Fibroblast of lung (primary cell): ENCODE measurements at regions not wholly inside any gene's neighbourhood (a gene's known extent, or its start where the extent isn't known, plus 50 kb on each side); places are given as distances from the start of the nearest gene placed in this dataset.

ENCODE experiments used
- DNase-seq, 2 donors: peaks; one replicate each; pipeline versions ENCODE4 v3.0.0 to v3.0.0-alpha.2; 2010; ENCODE audit warnings: low read depth in 2 of 2
- H2AFZ ChIP-seq: 2 replicates; pipeline ENCODE4 v1.5.1; 2012; ENCODE audit warnings: low read length, control low read depth, inconsistent platforms
- H3K27ac ChIP-seq: 2 replicates; pipeline ENCODE4 v1.5.1; 2011; ENCODE audit warnings: low read length, control low read depth; ENCODE audit not compliant: insufficient read depth
- H3K27me3 ChIP-seq: 2 replicates; pipeline ENCODE4 v1.5.1; 2011; ENCODE audit warnings: mild to moderate bottlenecking, low read length; ENCODE audit not compliant: control insufficient read depth, insufficient read depth
- H3K36me3 ChIP-seq: 2 replicates; pipeline ENCODE4 v1.5.1; 2011; ENCODE audit warnings: low read length; ENCODE audit not compliant: control insufficient read depth, insufficient read depth
- H3K4me1 ChIP-seq: 2 replicates; pipeline ENCODE4 v1.5.1; 2011; ENCODE audit warnings: low read length; ENCODE audit not compliant: control insufficient read depth, insufficient read depth; ENCODE audit errors: extremely low read depth
- H3K4me2 ChIP-seq: 2 replicates; pipeline ENCODE4 v1.5.1; 2011; ENCODE audit warnings: low read length, control low read depth; ENCODE audit not compliant: insufficient read depth; ENCODE audit errors: extremely low read depth
- H3K4me3 ChIP-seq, 4 experiments: fragments of 200-600 bp in 1 of 4; sonication (generic) in 1 of 4; replicated peaks in 1 of 4; 2 replicates each; pipeline ENCODE4 v1.5.1; 2011 to 2016; ENCODE audit warnings: low read length in 4 of 4, low read depth in 3 of 4, mild to moderate bottlenecking in 3 of 4, control low read depth in 2 of 4, inconsistent platforms in 1 of 4, mixed read lengths in 1 of 4; ENCODE audit not compliant: insufficient read depth in 1 of 4; ENCODE audit errors: control extremely low read depth in 1 of 4
- H3K79me2 ChIP-seq: 2 replicates; pipeline ENCODE4 v1.5.1; 2012; ENCODE audit warnings: mild to moderate bottlenecking, low read length, inconsistent platforms; ENCODE audit not compliant: control insufficient read depth, insufficient read depth
- H3K9ac ChIP-seq: 2 replicates; pipeline ENCODE4 v1.5.1; 2011; ENCODE audit warnings: mild to moderate bottlenecking, low read length, control low read depth; ENCODE audit not compliant: insufficient read depth
- H3K9me3 ChIP-seq: 2 replicates; pipeline ENCODE4 v1.5.1; 2012; ENCODE audit warnings: low read depth, low read length; ENCODE audit not compliant: control insufficient read depth, insufficient read depth
- H4K20me1 ChIP-seq: 2 replicates; pipeline ENCODE4 v1.5.1; 2011; ENCODE audit warnings: low read length; ENCODE audit not compliant: control insufficient read depth, insufficient read depth; ENCODE audit errors: extremely low read depth
- EZH2 ChIP-seq: IDR thresholded peaks from 2 replicates; pipeline ENCODE4 v1.5.1; 2012; ENCODE audit warnings: low read length, control low read depth, mild to moderate bottlenecking; ENCODE audit errors: missing control alignments
- TF ChIP-seq, protein P1 (sequence below), 2 donors: IDR thresholded peaks in 1 of 2; conservative IDR thresholded peaks in 1 of 2; 1 replicate in 1 of 2; 2 replicates in 1 of 2; pipeline ENCODE4 v1.5.1; 2011 to 2012; ENCODE audit warnings: low read length in 2 of 2, control low read depth in 1 of 2, inconsistent platforms in 1 of 2, low read depth in 1 of 2, mild to moderate bottlenecking in 1 of 2

DNA sequence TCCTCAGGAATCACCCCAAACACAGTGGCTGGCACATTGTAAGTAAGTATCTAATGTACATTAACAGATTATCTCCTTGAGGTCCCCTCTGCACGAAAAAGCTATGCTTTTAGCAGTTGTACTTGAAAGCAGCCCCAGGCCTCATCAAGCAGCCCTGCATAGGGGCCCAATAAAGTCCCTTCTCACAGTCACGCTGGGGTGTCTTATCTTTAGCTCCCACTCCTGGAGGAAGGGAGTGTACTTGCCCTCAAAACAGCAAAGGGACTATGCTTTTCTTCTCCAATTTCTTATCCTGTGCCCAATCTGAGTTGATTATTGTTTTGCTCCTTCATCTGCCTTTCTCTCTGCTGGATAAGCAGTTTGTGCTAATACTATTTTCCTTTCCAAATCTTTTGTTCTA, 168.8 kb upstream of the PLXNA2 start:
- no peak for DNase-seq
- TF ChIP-seq EZH2, result no peak
- TF ChIP-seq, protein P1, sequence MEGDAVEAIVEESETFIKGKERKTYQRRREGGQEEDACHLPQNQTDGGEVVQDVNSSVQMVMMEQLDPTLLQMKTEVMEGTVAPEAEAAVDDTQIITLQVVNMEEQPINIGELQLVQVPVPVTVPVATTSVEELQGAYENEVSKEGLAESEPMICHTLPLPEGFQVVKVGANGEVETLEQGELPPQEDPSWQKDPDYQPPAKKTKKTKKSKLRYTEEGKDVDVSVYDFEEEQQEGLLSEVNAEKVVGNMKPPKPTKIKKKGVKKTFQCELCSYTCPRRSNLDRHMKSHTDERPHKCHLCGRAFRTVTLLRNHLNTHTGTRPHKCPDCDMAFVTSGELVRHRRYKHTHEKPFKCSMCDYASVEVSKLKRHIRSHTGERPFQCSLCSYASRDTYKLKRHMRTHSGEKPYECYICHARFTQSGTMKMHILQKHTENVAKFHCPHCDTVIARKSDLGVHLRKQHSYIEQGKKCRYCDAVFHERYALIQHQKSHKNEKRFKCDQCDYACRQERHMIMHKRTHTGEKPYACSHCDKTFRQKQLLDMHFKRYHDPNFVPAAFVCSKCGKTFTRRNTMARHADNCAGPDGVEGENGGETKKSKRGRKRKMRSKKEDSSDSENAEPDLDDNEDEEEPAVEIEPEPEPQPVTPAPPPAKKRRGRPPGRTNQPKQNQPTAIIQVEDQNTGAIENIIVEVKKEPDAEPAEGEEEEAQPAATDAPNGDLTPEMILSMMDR (conservative IDR thresholded peaks at IDR 0.05 in 1 of 2, IDR thresholded peaks at IDR 0.05 in 1 of 2; ENCODE audit: low read depth in 1 of 2, low read length in 2 of 2), result no peak
- no peak overlapping the region for H3K27ac ChIP-seq
- no peaks in the 10 kb centered on the region for H3K79me2 ChIP-seq
- H2AFZ ChIP-seq, result no peak overlapping the region
- H3K4me1 ChIP-seq, result no peaks in the 10 kb centered on the region
- no peak overlapping the region for H3K9ac ChIP-seq
- no peaks in the 10 kb centered on the region for H3K27me3 ChIP-seq
- no peak overlapping the region for H3K4me2 ChIP-seq
- H3K9me3 ChIP-seq, result no peaks in the 10 kb centered on the region
- no peaks in the 10 kb centered on the region for H4K20me1 ChIP-seq
- no peaks in the 10 kb centered on the region for H3K36me3 ChIP-seq
- H3K4me3 ChIP-seq, result no peak overlapping the region

DNA sequence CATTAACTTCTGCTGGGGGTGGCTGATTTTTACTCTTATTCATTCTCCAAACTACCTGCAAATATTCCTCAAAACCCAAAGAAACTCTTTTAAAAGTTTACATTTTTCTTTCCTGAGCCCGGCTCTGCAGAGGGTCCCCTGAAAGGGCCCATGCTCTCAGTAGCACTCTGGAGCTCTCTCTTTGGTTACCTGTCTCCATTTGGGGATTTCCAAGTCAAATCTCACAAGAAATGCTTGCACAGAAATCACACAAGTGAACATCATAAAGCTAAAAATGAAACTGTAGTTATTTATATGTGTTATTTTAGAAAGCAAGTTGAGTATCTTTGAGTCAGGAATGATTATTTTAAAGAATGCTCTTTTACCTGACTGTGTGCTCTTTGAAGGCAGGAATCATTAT, 174.5 kb upstream of the PLXNA2 start:
- no peak for DNase-seq
- Histone ChIP-seq H4K20me1 (no peaks in the 10 kb centered on the region), H2AFZ (no peak overlapping the region), H3K36me3 (no peaks in the 10 kb centered on the region), H3K27ac (no peak overlapping the region), H3K9me3 (no peaks in the 10 kb centered on the region), H3K27me3 (no peaks in the 10 kb centered on the region), H3K4me2 (no peak overlapping the region), H3K4me1 (no peaks in the 10 kb centered on the region), H3K79me2 (no peaks in the 10 kb centered on the region), H3K9ac (no peak overlapping the region), H3K4me3 (no peak overlapping the region)
- no peak for TF ChIP-seq EZH2
- TF ChIP-seq, protein P1 (conservative IDR thresholded peaks at IDR 0.05 in 1 of 2, IDR thresholded peaks at IDR 0.05 in 1 of 2; ENCODE audit: low read depth in 1 of 2, low read length in 2 of 2), result no peak

DNA sequence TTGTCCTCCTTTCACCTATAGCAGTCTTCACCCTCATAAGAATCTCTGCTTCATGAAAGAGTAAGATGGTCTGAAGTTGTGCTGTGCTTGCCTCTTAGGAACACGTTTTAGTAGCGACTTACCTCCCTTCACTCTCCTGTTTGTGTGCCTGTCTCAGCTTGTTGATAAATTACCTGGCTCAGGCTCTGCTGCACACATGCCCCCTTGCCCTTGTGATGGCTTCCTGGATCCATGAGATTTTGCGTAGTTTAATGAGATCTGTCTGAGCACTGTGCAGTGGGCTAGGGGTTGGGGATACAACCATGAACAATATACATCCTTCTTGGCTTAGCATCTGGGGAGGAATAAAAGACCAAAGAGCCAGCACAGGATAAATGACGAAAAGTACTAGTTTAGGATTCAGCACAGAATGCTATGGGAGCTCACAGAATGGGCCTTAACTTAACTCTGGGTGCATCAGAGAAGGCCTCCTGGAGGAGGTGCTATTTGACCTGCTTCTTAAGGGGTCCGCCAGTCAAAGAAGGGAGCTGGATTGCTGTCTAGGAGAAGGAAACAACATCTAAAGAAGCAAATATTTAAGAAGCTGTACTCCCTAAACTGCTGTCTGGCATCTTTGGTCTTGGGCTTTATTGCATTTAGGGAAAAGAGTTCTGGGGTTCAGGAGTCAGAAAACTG, 175.7 kb upstream of the PLXNA2 start:
- Histone ChIP-seq H3K9me3 (no peaks in the 10 kb centered on the region), H3K36me3 (no peaks in the 10 kb centered on the region), H2AFZ (no peak overlapping the region), H3K9ac (no peak overlapping the region), H4K20me1 (no peaks in the 10 kb centered on the region), H3K27me3 (no peaks in the 10 kb centered on the region), H3K4me3 (no peak overlapping the region), H3K4me2 (no peak overlapping the region), H3K79me2 (no peaks in the 10 kb centered on the region), H3K4me1 (no peaks in the 10 kb centered on the region), H3K27ac (no peak overlapping the region)
- TF ChIP-seq EZH2, result no peak
- TF ChIP-seq, protein P1 (conservative IDR thresholded peaks at IDR 0.05 in 1 of 2, IDR thresholded peaks at IDR 0.05 in 1 of 2; ENCODE audit: low read depth in 1 of 2, low read length in 2 of 2), result no peak
- no peak for DNase-seq
